ENCODE measurements at regions not wholly inside any gene's neighbourhood (a gene's known extent, or its start where the extent isn't known, plus 50 kb on each side); places are given as distances from the start of the nearest gene placed in this dataset.

DNA sequence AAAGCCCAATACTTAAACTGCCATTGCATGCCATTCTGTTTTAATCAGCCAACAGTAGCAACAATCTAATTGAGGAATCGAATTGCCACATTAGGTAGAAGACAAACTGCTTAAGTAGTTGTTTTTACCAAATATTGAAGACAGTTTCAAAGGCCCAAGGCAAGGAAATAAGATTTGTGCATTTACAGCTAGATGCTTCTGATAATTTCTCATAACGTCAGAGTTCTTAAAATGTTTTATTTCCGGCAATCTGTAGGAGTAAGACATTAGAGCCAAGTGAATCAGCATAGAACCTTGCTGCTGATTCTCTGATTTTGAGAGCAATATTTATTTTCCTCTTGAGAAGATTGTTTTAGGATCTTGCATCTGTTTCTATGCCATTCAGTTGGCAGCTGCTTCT is 174.3 kb downstream of the RBM43 start:
- H3K27ac ChIP-seq (ENCODE audit: low read length), result no peak overlapping the region
- no peaks in the 10 kb centered on the region for H3K27me3 ChIP-seq (ENCODE audit: control insufficient read depth, insufficient read depth, low read length)
- DNase-seq (ENCODE audit: low read depth, low spot score), result no peak
- no peaks in the 10 kb centered on the region for H3K36me3 ChIP-seq (ENCODE audit: control insufficient read depth, insufficient read depth, low read length)
- H3K9me3 ChIP-seq (ENCODE audit: control insufficient read depth, insufficient read depth, low read length), result no peaks in the 10 kb centered on the region
- WGBS (ENCODE audit: insufficient coverage, insufficient read length), result no CpG with 5 or more reads among the region's 3 CpGs
- H3K4me1 ChIP-seq (ENCODE audit: control insufficient read depth, insufficient read depth, low read length), result no peaks in the 10 kb centered on the region
- no peak overlapping the region for H3K4me3 ChIP-seq (ENCODE audit: low read length)

DNA sequence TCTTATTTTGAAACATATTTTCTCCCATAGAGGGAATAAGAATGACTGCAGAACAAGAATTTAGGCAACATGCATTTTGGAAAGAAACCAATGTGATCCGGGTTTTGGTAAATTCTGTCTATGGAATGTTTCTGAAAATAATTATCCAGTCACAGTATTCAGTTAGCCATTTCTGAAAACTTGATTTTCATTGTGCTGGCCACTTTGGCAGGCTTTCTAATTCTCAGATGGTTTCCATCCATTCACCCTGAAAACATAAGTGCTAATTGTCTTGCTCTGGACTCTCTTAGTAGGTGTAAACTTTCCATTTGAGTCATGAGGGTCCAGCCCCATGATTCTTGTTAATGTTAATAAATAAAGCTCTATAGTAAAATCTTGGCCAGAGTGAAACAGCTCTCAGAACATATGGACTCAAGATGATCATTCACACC is 176.5 kb downstream of the RBM43 start:
- no CpG with 5 or more reads among the region's 1 CpG for WGBS (ENCODE audit: insufficient coverage, insufficient read length)
- no peak for DNase-seq (ENCODE audit: low read depth, low spot score)
- H3K9me3 ChIP-seq (ENCODE audit: control insufficient read depth, insufficient read depth, low read length), result no peaks in the 10 kb centered on the region

DNA sequence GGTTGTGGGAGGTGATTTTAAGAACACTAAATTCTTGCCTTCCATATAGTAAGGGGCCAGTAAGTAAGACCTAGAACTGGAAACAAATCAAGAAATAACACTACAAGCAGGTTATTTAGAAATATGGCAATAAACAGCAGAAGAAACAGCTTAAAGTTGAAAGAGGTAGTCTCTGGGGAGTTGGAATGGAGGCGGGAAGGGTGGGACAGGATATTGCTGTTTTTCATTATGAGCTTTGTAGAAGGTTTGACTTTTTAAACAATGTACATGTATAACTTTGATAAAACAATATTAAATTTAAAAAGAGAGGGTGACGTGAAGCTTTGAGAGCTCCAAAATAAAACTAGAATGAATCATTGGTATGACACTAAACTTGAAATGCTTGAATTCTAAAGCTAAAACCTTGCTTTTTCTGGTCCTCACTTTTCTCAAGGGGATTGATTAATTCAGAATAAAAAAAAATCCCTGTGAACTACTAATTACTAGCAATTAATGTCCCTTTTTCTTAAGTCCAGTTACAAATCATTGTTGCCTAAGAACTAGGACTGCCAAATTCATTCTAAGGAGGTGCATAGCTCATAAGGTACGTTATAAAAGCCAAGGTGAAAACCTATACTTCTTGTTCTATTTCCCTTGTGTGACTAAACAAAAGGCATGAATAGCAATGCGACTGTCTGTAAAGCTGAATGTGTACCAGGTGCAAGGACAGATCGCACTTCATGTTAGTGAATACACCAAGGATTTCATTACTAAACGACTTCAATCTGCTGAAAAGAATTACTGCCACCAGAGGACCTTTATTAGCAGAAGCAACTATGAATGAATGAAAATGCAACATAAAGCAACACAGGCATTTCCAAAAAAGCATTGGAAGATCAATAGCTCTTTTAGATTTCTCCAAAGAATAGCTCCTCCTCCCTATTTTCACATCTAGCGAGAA is 177.5 kb downstream of the RBM43 start:
- WGBS (ENCODE audit: insufficient coverage, insufficient read length), result no CpG with 5 or more reads among the region's 7 CpGs
- Histone ChIP-seq H3K4me1 (ENCODE audit: control insufficient read depth, insufficient read depth, low read length) (no peaks in the 10 kb centered on the region), H3K27me3 (ENCODE audit: control insufficient read depth, insufficient read depth, low read length) (no peaks in the 10 kb centered on the region), H3K36me3 (ENCODE audit: control insufficient read depth, insufficient read depth, low read length) (no peaks in the 10 kb centered on the region), H3K27ac (ENCODE audit: low read length) (no peak overlapping the region), H3K9me3 (ENCODE audit: control insufficient read depth, insufficient read depth, low read length) (no peaks in the 10 kb centered on the region), H3K4me3 (ENCODE audit: low read length) (no peak overlapping the region)
- no peak for DNase-seq (ENCODE audit: low read depth, low spot score)

More for the DNA sequence above, 176.5 kb downstream of the RBM43 start:
- Histone ChIP-seq H3K4me1 (ENCODE audit: control insufficient read depth, insufficient read depth, low read length) (no peaks in the 10 kb centered on the region), H3K4me3 (ENCODE audit: low read length) (no peak overlapping the region), H3K27ac (ENCODE audit: low read length) (no peak overlapping the region), H3K27me3 (ENCODE audit: control insufficient read depth, insufficient read depth, low read length) (no peaks in the 10 kb centered on the region), H3K36me3 (ENCODE audit: control insufficient read depth, insufficient read depth, low read length) (no peaks in the 10 kb centered on the region)

DNA sequence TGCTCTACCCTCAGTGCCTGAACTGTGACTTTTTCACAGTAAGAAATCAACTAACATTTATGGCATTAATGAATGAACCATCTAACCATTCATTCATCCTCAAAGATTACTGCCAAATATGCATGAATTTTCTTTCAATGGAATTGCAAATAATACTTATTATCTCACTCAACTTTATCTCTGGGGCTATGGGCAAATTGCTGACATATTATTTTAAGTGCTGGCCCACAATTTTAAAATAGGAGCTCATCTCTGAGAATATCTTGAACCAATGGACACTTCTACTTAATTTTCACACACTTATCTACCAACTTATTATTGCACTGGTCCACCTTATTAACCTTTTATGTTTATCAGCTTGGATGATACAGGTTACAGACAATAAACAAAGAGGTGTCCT is 182.8 kb downstream of the RBM43 start:
- Histone ChIP-seq H3K27me3 (ENCODE audit: control insufficient read depth, insufficient read depth, low read length) (no peaks in the 10 kb centered on the region), H3K27ac (ENCODE audit: low read length) (no peak overlapping the region), H3K4me1 (ENCODE audit: control insufficient read depth, insufficient read depth, low read length) (no peaks in the 10 kb centered on the region), H3K4me3 (ENCODE audit: low read length) (no peak overlapping the region), H3K36me3 (ENCODE audit: control insufficient read depth, insufficient read depth, low read length) (no peaks in the 10 kb centered on the region), H3K9me3 (ENCODE audit: control insufficient read depth, insufficient read depth, low read length) (no peaks in the 10 kb centered on the region)
- no peak for DNase-seq (ENCODE audit: low read depth, low spot score)

DNA sequence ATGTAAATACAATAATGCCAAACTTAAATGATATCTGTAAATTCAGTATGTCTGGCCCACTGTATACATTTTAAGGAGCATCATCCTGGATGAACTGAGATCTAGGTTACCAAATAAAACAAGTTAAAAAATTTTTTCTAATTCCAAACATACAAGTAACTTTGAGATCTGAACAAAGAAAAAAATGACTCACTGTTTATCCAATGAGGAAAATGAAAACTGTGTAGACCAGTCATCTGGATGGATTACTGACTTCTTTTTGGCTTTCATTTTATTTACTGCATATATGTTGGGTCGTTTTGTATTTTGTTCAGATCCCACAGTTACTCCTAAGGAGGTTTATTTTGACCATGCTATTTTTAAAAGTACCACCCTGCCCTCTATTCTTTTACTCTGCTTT is 189.8 kb downstream of the RBM43 start:
- no peaks in the 10 kb centered on the region for H3K27me3 ChIP-seq (ENCODE audit: control insufficient read depth, insufficient read depth, low read length)
- H3K4me3 ChIP-seq (ENCODE audit: low read length), result no peak overlapping the region
- H3K27ac ChIP-seq (ENCODE audit: low read length), result no peak overlapping the region
- no peaks in the 10 kb centered on the region for H3K9me3 ChIP-seq (ENCODE audit: control insufficient read depth, insufficient read depth, low read length)
- peaks cover 3% of the 10 kb centered on the region; the same call in 1 of the 2 replicates for H3K4me1 ChIP-seq (ENCODE audit: control insufficient read depth, insufficient read depth, low read length)
- no CpG with 5 or more reads among the region's 1 CpG for WGBS (ENCODE audit: insufficient coverage, insufficient read length)
- no peaks in the 10 kb centered on the region for H3K36me3 ChIP-seq (ENCODE audit: control insufficient read depth, insufficient read depth, low read length)
- DNase-seq (ENCODE audit: low read depth, low spot score), result no peak

DNA sequence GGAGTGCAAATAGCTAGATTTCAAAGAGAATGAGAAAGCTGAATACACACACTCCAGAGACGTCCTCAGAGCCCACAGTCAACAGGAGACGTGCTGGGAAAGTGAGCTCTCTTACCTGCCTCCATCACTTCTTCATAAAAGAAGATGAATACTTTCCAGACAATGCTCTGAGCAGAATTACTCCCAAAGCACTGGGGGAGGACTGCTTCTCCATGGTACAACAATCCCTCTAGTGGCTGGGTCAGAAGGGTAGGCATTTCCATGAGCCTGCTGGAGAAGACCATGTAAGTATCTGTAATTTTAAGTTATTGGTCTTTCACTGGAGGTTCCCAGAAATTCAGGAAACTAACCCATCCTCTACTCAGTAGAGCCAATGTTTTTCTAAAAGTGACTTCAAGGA is 190.3 kb downstream of the RBM43 start:
- no peaks in the 10 kb centered on the region for H3K9me3 ChIP-seq (ENCODE audit: control insufficient read depth, insufficient read depth, low read length)
- no CpG with 5 or more reads among the region's 2 CpGs for WGBS (ENCODE audit: insufficient coverage, insufficient read length)
- H3K27ac ChIP-seq (ENCODE audit: low read length), result no peak overlapping the region
- H3K27me3 ChIP-seq (ENCODE audit: control insufficient read depth, insufficient read depth, low read length), result no peaks in the 10 kb centered on the region
- H3K4me1 ChIP-seq (ENCODE audit: control insufficient read depth, insufficient read depth, low read length), result peaks cover 3% of the 10 kb centered on the region; the same call in 1 of the 2 replicates
- no peak overlapping the region for H3K4me3 ChIP-seq (ENCODE audit: low read length)
- peak; percentile 25 for DNase-seq (ENCODE audit: low read depth, low spot score)
- no peaks in the 10 kb centered on the region for H3K36me3 ChIP-seq (ENCODE audit: control insufficient read depth, insufficient read depth, low read length)

DNA sequence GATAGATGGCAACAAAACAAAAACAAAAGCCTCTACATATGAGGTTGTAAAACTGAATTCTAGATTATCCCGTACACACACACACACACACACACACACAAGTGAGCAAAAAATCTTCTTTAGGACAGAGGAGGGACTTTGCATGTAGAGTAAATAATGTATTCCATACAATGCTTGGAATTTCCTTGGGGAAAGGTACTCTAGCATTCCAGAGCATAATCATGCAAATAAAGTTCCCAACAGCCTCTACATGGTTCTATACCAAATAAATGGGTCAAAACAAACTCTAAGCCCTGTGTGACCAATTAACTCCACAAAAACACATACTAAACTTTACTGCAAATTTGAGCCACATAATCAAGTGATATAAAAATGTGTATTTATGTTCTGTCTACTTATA is 191.4 kb downstream of the RBM43 start:
- no CpG with 5 or more reads among the region's 1 CpG for WGBS (ENCODE audit: insufficient coverage, insufficient read length)

DNA sequence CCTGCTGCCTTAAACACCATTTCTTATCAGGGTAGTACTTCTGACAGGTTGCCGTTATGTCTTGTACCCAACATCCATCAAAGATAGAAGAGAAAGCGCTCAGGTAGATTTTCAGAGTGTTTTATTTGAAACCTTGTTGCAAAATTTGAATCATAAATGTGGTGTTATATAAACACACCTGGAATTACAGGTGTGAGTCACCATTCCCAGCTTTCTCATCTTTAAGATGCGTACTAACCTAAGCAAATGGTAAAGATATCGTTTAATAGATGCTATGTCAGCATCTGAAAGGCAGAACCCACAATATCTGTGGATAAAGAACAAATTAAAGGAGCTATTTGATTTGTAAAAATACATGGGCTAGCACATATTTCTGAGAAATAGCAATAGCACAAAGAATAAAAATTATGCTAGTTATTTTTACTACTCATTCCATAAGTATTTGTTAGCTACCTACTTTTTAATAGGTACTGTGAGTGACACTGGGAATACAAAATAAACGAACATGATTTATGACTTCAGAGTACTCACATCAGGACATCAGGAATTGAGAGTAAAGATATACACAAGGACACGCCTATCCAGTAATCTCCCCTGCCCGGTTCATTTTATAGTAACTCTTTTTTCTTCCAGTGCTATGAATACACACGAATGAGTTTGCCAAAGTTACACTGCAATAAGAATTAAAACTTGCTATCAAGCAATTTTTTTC is 193.8 kb downstream of the RBM43 start:
- DNase-seq (ENCODE audit: low read depth, low spot score), result no peak
- Histone ChIP-seq H3K9me3 (ENCODE audit: control insufficient read depth, insufficient read depth, low read length) (no peaks in the 10 kb centered on the region), H3K27me3 (ENCODE audit: control insufficient read depth, insufficient read depth, low read length) (no peaks in the 10 kb centered on the region), H3K27ac (ENCODE audit: low read length) (no peak overlapping the region), H3K36me3 (ENCODE audit: control insufficient read depth, insufficient read depth, low read length) (no peaks in the 10 kb centered on the region), H3K4me1 (ENCODE audit: control insufficient read depth, insufficient read depth, low read length) (peaks cover 5% of the 10 kb centered on the region; the same call in 1 of the 2 replicates), H3K4me3 (ENCODE audit: low read length) (no peak overlapping the region)
- WGBS (ENCODE audit: insufficient coverage, insufficient read length), result no CpG with 5 or more reads among the region's 8 CpGs

More for the DNA sequence above, 191.4 kb downstream of the RBM43 start:
- H3K9me3 ChIP-seq (ENCODE audit: control insufficient read depth, insufficient read depth, low read length), result no peaks in the 10 kb centered on the region
- H3K27ac ChIP-seq (ENCODE audit: low read length), result no peak overlapping the region
- H3K4me3 ChIP-seq (ENCODE audit: low read length), result no peak overlapping the region
- H3K4me1 ChIP-seq (ENCODE audit: control insufficient read depth, insufficient read depth, low read length), result peaks cover 3% of the 10 kb centered on the region; the same call in 1 of the 2 replicates
- DNase-seq (ENCODE audit: low read depth, low spot score), result no peak
- H3K36me3 ChIP-seq (ENCODE audit: control insufficient read depth, insufficient read depth, low read length), result no peaks in the 10 kb centered on the region
- H3K27me3 ChIP-seq (ENCODE audit: control insufficient read depth, insufficient read depth, low read length), result no peaks in the 10 kb centered on the region

DNA sequence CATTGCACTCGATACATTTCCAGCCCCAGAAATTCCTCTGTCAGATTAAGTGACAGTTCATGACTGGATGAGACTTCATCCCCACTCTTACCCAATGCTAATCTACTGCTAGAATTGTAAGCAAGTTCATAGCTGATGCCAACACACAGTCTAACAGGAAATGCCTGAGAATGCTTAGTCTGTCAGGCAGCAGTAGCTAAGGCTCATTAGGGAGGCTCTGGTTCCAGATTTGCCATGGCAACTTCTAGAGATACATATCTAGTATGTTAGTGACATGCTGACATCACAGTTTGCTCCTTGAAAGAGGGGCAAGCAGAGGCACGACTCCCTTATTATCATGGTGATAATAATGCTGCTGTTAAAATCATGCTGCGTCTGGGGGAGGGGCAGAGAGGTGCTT is 198.4 kb downstream of the RBM43 start:
- no peaks in the 10 kb centered on the region for H3K9me3 ChIP-seq (ENCODE audit: control insufficient read depth, insufficient read depth, low read length)
- no peak for DNase-seq (ENCODE audit: low read depth, low spot score)
- WGBS (ENCODE audit: insufficient coverage, insufficient read length), result no CpG with 5 or more reads among the region's 3 CpGs
- no peak overlapping the region for H3K4me3 ChIP-seq (ENCODE audit: low read length)
- H3K27ac ChIP-seq (ENCODE audit: low read length), result no peak overlapping the region
- no peaks in the 10 kb centered on the region for H3K36me3 ChIP-seq (ENCODE audit: control insufficient read depth, insufficient read depth, low read length)
- peaks cover 1% of the 10 kb centered on the region; the same call in 1 of the 2 replicates for H3K4me1 ChIP-seq (ENCODE audit: control insufficient read depth, insufficient read depth, low read length)
- no peaks in the 10 kb centered on the region for H3K27me3 ChIP-seq (ENCODE audit: control insufficient read depth, insufficient read depth, low read length)

DNA sequence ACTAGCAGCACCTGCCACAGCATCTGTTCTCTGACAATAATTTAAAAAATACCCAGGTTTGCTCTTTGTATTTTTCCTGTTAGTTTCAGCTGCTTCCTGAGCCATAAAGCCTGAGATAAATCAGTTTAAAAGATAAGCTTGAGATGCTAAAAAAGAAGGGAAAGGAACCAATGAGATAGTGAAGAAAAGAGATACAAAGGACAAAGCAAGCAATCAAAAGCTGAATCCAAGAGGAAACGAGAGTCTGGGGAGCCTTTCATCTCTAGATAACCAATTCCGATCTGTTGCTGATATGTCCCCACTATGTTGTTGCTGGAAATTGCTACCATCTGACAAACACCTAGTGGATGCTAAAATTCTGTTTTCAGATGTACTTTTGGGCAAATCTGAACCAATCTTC is 201.4 kb downstream of the RBM43 start:
- Histone ChIP-seq H3K4me1 (ENCODE audit: control insufficient read depth, insufficient read depth, low read length) (peaks cover 1% of the 10 kb centered on the region; the same call in 1 of the 2 replicates), H3K27me3 (ENCODE audit: control insufficient read depth, insufficient read depth, low read length) (no peaks in the 10 kb centered on the region), H3K27ac (ENCODE audit: low read length) (no peak overlapping the region), H3K36me3 (ENCODE audit: control insufficient read depth, insufficient read depth, low read length) (no peaks in the 10 kb centered on the region), H3K9me3 (ENCODE audit: control insufficient read depth, insufficient read depth, low read length) (no peaks in the 10 kb centered on the region), H3K4me3 (ENCODE audit: low read length) (no peak overlapping the region)
- DNase-seq (ENCODE audit: low read depth, low spot score), result no peak
- no CpG with 5 or more reads among the region's 2 CpGs for WGBS (ENCODE audit: insufficient coverage, insufficient read length)
